Endothelial cell of umbilical vein (primary cell): ENCODE measurements at regions not wholly inside any gene's neighbourhood (a gene's known extent, or its start where the extent isn't known, plus 50 kb on each side); places are given as distances from the start of the nearest gene placed in this dataset.

Experiments used
- CTCF ChIP-seq, 2 donors: IDR thresholded peaks; 1 replicate in 1 of 2; 2 replicates in 1 of 2; pipeline ENCODE4 v1.5.1; 2011; ENCODE audit warnings: low read length in 2 of 2, mild to moderate bottlenecking in 2 of 2, moderate library complexity in 2 of 2, control low read depth in 1 of 2, inconsistent platforms in 1 of 2, low read depth in 1 of 2; ENCODE audit not compliant: insufficient read depth in 1 of 2; ENCODE audit errors: extremely low read depth in 1 of 2
- EZH2 ChIP-seq: IDR thresholded peaks from 2 replicates; pipeline ENCODE4 v1.6.1; 2012; ENCODE audit warnings: borderline replicate concordance, low read depth, mild to moderate bottlenecking, moderate library complexity, low read length, inconsistent platforms; ENCODE audit not compliant: severe bottlenecking

- no peak for TF ChIP-seq CTCF (IDR thresholded peaks at IDR 0.05; ENCODE audit: extremely low read depth in 1 of 2, insufficient read depth in 1 of 2, low read depth in 1 of 2, low read length in 2 of 2)
- TF ChIP-seq EZH2 = no peak
These were observed 606.9 kb upstream of the PCDH10 start for GRCh38 chr4:132542228-132542627.
